ENCODE measurements at regions not wholly inside any gene's neighbourhood (a gene's known extent, or its start where the extent isn't known, plus 50 kb on each side); places are given as distances from the start of the nearest gene placed in this dataset.

DNA sequence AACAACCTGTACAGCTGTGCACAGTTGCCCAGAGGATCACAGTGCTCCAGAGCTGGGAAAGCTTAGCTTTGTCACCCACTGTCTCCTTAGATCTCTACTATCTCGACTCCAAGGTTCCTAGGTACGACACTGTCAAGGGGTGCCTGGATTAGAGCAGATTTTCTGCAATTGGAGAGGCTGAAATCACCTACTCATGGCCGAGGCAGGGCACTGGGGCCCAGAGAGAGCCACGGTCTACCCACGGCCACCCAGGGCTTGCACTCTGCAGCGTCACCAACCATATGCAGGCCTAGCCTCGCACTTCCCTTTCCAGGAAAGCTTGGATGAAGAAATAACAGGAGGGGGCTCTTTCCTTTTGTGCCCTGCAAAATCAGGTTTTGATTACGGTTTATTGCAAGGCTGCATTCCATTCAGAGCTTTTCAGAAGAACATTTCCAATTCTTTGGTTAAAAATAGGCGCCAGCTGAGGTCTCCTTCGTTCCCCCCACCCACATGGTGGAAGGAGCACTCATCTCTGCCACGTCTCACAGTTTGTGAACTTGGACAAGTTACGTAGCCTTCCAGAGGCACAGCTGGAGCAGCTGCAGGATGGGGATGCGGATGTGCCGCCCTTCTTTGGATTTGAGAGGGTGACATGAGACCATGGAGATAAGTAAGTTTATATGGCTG lies 80.0 kb downstream of the IRX5 start:
- no peaks in the 10 kb centered on the region for H3K9me1 ChIP-seq (ENCODE audit: control insufficient read depth, extremely low read depth, insufficient read depth, low read length)
- no peaks in the 10 kb centered on the region for H3K4me1 ChIP-seq (ENCODE audit: control insufficient read depth, extremely low read depth, insufficient read depth, low read length)
- H3K36me3 ChIP-seq (ENCODE audit: control insufficient read depth in 2 of 2, extremely low read depth in 1 of 2, insufficient read depth in 2 of 2, low read length in 2 of 2), result no peaks in the 10 kb centered on the region
- H2AFZ ChIP-seq (ENCODE audit: control insufficient read depth, low read length), result no peak overlapping the region
- H3K4me2 ChIP-seq (ENCODE audit: control insufficient read depth, extremely low read depth, insufficient read depth, low read depth, low read length), result no peak overlapping the region
- H3K9me3 ChIP-seq (ENCODE audit: control insufficient read depth, low read depth, low read length), result no peaks in the 10 kb centered on the region
- H3K27ac ChIP-seq (ENCODE audit: control insufficient read depth, insufficient read depth, low read length), result no peak overlapping the region
- no peaks in the 10 kb centered on the region for H4K20me1 ChIP-seq (ENCODE audit: control insufficient read depth, extremely low read depth, insufficient read depth, low read length)
- no peak overlapping the region for H3K4me3 ChIP-seq (ENCODE audit: control insufficient read depth in 2 of 3, extremely low read depth in 1 of 3, insufficient read depth in 2 of 3, low read depth in 1 of 3, low read length in 3 of 3)
- DNase-seq (ENCODE audit: low read depth, low spot score), result no peak
- TF ChIP-seq EZH2 (IDR thresholded peaks at IDR 0.05; ENCODE audit: low read length), result no peak
- TF ChIP-seq, protein P1, sequence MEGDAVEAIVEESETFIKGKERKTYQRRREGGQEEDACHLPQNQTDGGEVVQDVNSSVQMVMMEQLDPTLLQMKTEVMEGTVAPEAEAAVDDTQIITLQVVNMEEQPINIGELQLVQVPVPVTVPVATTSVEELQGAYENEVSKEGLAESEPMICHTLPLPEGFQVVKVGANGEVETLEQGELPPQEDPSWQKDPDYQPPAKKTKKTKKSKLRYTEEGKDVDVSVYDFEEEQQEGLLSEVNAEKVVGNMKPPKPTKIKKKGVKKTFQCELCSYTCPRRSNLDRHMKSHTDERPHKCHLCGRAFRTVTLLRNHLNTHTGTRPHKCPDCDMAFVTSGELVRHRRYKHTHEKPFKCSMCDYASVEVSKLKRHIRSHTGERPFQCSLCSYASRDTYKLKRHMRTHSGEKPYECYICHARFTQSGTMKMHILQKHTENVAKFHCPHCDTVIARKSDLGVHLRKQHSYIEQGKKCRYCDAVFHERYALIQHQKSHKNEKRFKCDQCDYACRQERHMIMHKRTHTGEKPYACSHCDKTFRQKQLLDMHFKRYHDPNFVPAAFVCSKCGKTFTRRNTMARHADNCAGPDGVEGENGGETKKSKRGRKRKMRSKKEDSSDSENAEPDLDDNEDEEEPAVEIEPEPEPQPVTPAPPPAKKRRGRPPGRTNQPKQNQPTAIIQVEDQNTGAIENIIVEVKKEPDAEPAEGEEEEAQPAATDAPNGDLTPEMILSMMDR (optimal IDR thresholded peaks at IDR 0.05 in 1 of 3, IDR thresholded peaks at IDR 0.05 in 1 of 3, conservative IDR thresholded peaks at IDR 0.05 in 1 of 3; ENCODE audit: extremely low read depth in 1 of 3, insufficient read depth in 2 of 3, low read length in 3 of 3), result no peak
- dilution Hi-C loops (cut with MboI; ENCODE audit: extremely low pct_ligation_motif_present, low sequenced_read_pairs), result no loop called here
- FAIRE-seq, result no peak
- H3K79me2 ChIP-seq (ENCODE audit: control insufficient read depth, insufficient read depth, low read length), result no peaks in the 10 kb centered on the region
- no peaks in the 10 kb centered on the region for H3K27me3 ChIP-seq (ENCODE audit: control insufficient read depth, extremely low read depth, insufficient read depth, low read length)
- no peak overlapping the region for H3K9ac ChIP-seq (ENCODE audit: control insufficient read depth, extremely low read depth, insufficient read depth, low read length)

DNA sequence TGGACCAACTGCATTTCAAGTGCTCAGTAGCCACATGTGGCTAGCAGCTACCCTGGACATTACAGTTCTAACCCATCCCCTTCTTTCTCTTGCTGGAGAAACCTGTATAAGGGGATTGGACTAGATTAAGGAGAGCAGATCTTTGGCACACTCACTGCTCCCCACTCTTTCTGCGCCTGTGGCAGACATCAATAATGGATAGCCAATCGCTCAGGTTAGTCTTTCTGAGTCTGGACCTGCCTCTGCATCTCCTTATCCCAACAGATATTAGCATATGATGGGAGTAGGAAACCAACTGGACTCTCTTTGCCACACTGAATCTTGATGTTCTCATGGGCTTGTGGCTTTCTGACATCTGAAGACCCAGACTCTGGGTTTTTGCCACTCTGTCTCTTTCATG lies 81.7 kb downstream of the IRX5 start:
- no peaks in the 10 kb centered on the region for H3K9me3 ChIP-seq (ENCODE audit: control insufficient read depth, low read depth, low read length)
- no peak overlapping the region for H3K9ac ChIP-seq (ENCODE audit: control insufficient read depth, extremely low read depth, insufficient read depth, low read length)
- no peaks in the 10 kb centered on the region for H3K4me1 ChIP-seq (ENCODE audit: control insufficient read depth, extremely low read depth, insufficient read depth, low read length)
- dilution Hi-C loops (cut with MboI; ENCODE audit: extremely low pct_ligation_motif_present, low sequenced_read_pairs), result no loop called here
- no peak for DNase-seq (ENCODE audit: low read depth, low spot score)
- H3K27ac ChIP-seq (ENCODE audit: control insufficient read depth, insufficient read depth, low read length), result no peak overlapping the region
- no peaks in the 10 kb centered on the region for H3K9me1 ChIP-seq (ENCODE audit: control insufficient read depth, extremely low read depth, insufficient read depth, low read length)
- no peak for FAIRE-seq
- no peaks in the 10 kb centered on the region for H3K27me3 ChIP-seq (ENCODE audit: control insufficient read depth, extremely low read depth, insufficient read depth, low read length)
- no peaks in the 10 kb centered on the region for H4K20me1 ChIP-seq (ENCODE audit: control insufficient read depth, extremely low read depth, insufficient read depth, low read length)
- no peaks in the 10 kb centered on the region for H3K79me2 ChIP-seq (ENCODE audit: control insufficient read depth, insufficient read depth, low read length)
- H3K36me3 ChIP-seq (ENCODE audit: control insufficient read depth in 2 of 2, extremely low read depth in 1 of 2, insufficient read depth in 2 of 2, low read length in 2 of 2), result no peaks in the 10 kb centered on the region
- no peak overlapping the region for H3K4me3 ChIP-seq (ENCODE audit: control insufficient read depth in 2 of 3, extremely low read depth in 1 of 3, insufficient read depth in 2 of 3, low read depth in 1 of 3, low read length in 3 of 3)
- H2AFZ ChIP-seq (ENCODE audit: control insufficient read depth, low read length), result no peak overlapping the region
- TF ChIP-seq, protein P1 (optimal IDR thresholded peaks at IDR 0.05 in 1 of 3, IDR thresholded peaks at IDR 0.05 in 1 of 3, conservative IDR thresholded peaks at IDR 0.05 in 1 of 3; ENCODE audit: extremely low read depth in 1 of 3, insufficient read depth in 2 of 3, low read length in 3 of 3), result no peak
- no peak for TF ChIP-seq EZH2 (IDR thresholded peaks at IDR 0.05; ENCODE audit: low read length)
- H3K4me2 ChIP-seq (ENCODE audit: control insufficient read depth, extremely low read depth, insufficient read depth, low read depth, low read length), result no peak overlapping the region
